EH (cell line): ENCODE measurements at regions not wholly inside any gene's neighbourhood (a gene's known extent, or its start where the extent isn't known, plus 50 kb on each side); places are given as distances from the start of the nearest gene placed in this dataset.

Experiments used
- DNase-seq: peaks from one replicate; pipeline ENCODE4 v3.0.0-alpha.2; 2015; ENCODE audit warnings: low read depth

GRCh38 chr1:30419831-30420230 is 303.6 kb downstream of the MATN1 start:
- DNase-seq, result no peak

GRCh38 chr1:30418939-30419720 is 304.3 kb downstream of the MATN1 start:
- DNase-seq, result no peak

GRCh38 chr1:30418061-30418938 is 305.1 kb downstream of the MATN1 start:
- DNase-seq, result no peak

GRCh38 chr1:30417701-30418046 is 305.7 kb downstream of the MATN1 start:
- DNase-seq, result no peak

GRCh38 chr1:30417001-30417700 is 306.2 kb downstream of the MATN1 start:
- DNase-seq, result no peak

GRCh38 chr1:30416221-30416820 is 307.1 kb downstream of the MATN1 start:
- DNase-seq, result no peak

GRCh38 chr1:30415171-30415940 is 308.0 kb downstream of the MATN1 start:
- no peak for DNase-seq

- no peak for DNase-seq
Measured at GRCh38 chr1:30414851-30415165, 308.6 kb downstream of the MATN1 start.

GRCh38 chr1:30414086-30414850 is 309.1 kb downstream of the MATN1 start:
- DNase-seq, result no peak

- DNase-seq, result no peak
Measured at GRCh38 chr1:30413606-30414005, 309.8 kb downstream of the MATN1 start.

- DNase-seq, result no peak
Measured at GRCh38 chr1:30413111-30413440, 310.3 kb downstream of the MATN1 start.

GRCh38 chr1:30412241-30413110 is 310.9 kb downstream of the MATN1 start:
- DNase-seq, result peak; percentile 19

GRCh38 chr1:30411206-30411605 is 312.2 kb downstream of the MATN1 start:
- DNase-seq, result no peak

- DNase-seq, result no peak
Measured at GRCh38 chr1:30410153-30410851, 313.1 kb downstream of the MATN1 start.

- DNase-seq, result peak; percentile 9
Measured at GRCh38 chr1:30409476-30410152, 313.8 kb downstream of the MATN1 start.

GRCh38 chr1:30407865-30408580 is 315.4 kb downstream of the MATN1 start:
- DNase-seq, result peak; percentile 61

GRCh38 chr1:30406996-30407864 is 316.2 kb downstream of the MATN1 start:
- DNase-seq, result peak; percentile 16
